ENCODE measurements at regions not wholly inside any gene's neighbourhood (a gene's known extent, or its start where the extent isn't known, plus 50 kb on each side); places are given as distances from the start of the nearest gene placed in this dataset.

DNA sequence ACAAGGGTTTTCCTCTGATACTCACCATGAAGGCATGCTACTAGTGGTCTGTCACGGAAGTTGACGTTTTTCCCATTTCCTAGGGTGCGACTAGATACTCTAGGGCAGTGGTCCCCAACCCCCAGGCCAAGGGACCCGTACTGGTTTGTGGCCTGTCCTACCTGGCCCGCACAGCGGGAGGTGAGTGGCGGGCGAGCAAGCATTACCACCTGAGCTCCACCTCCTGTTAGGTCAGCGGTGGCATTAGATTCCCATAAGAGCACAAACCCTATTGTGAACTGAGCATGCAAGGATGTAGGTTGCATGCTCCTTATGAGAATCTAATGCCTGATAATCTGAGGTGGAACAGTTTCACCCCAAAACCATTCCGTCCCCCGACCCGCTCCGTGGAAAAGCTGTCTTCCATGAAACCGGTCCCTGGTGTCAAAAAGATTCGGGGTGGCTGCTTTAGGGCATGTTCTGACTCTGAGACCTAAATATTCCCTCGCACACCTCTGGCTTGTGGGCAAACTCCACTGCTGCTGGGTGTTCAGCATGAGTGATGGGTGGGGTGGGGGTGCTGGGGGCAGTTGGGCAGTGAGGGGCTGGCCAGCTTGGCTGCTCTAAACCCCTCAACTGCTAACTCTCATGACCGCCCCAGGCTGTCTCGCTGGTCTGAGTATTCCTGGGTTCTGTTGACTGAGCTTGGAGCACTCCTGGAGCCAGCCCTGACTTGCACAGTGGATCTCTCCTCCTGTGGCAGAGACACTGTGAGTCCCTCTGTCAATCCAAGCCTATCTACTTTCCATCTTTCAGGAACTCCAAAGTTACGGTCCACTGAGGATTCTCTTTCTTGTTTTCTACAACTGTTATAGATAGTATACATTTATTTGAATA is 78.3 kb upstream of the NEK6 start:
- no peak for DNase-seq

DNA sequence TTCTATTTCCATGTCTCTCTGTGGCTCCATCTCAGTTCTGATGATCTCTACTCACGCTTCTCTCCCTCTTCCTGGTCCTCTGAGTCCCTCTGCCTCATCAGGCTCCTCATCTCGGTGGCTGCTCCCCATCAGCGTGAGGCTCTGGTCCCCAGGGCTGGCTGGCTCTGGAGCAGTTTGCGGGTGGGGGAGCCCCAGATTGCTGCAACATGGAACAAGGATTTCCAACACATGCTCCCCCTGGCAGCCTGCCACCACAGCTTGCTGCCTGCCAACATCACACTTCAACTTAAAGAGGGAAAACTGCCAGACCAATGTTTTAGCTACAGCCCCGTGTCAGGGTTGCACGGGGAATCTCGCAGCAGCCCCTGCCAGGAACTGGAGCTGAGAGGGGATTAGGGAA is 77.2 kb upstream of the NEK6 start:
- DNase-seq = peak; percentile 66

DNA sequence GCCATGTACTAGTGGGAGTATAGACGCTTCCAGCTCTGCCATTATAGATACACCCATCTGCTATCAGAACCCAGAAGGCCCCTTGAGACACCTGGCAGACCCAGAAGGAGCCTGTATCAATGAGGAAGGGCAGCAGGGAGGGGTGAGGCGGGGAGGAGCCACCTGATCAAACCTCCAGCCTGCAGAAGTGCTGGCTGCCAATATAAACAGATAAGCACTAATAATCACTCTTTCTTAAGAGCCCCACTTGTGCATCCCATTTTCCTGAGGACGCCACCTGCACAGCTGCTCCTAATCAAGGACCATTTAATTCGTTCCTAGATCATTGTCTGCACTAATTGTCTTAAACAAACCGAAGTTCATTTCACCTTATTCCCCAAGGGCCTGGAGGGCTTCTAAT is 75.0 kb upstream of the NEK6 start:
- DNase-seq = no peak

DNA sequence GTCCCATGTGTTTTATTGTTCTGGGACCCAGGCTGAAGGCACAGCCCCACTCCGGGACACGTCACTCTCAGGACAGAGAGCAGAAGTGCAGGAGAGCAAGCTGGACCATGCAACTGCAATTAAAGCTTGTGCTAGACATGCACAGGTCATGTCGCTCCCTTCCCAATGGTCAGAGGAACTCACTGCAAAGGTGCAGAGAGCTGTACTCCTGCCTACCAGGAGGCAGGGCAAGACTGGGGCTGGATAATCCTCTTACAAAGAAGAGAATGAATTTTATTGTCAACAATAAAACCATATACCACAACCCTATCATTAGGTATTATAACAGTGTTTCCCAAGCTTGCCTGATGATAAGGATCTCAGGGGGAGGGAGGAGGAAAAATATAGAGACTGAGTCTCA is 74.0 kb upstream of the NEK6 start:
- DNase-seq = no peak

DNA sequence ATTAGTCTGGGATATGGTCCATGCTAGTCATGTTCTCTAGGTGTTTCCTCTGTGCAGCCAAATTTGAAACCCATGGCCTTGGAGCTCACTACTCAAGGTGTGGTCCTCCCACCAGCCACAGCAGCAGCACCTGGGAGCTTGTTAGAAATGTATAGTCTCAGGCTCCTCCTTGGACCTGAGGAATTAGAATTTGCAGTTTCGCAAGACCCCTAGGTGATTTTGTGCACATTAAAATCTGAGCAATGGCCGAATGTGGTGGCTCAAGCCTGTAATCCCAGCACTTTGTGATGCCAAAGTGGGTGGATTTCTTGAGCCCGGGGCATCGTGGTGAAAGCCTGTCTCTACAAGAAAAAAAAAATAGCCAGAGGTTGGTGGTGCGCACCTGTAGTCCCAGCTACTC is 72.3 kb upstream of the NEK6 start:
- DNase-seq = no peak

DNA sequence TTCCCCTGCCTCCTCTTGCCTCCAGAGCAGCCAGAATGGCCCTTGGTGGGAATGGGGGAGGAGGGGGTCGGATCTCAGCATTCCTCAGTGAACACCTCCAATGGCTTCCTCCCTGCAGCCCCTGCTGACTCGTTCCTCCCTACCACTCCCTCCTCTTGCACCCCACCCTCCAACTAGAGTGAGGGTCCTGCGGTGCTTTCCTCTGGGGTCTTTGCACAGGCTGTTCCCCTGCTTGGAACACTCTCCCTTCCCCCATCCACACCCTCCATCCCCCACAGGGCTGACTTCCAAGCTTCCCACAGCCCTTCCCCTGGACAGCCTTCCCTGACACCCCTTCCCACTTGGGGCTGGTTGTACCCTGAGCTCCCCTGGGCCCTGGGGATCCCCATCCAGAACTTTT is 70.4 kb upstream of the NEK6 start:
- no peak for DNase-seq

DNA sequence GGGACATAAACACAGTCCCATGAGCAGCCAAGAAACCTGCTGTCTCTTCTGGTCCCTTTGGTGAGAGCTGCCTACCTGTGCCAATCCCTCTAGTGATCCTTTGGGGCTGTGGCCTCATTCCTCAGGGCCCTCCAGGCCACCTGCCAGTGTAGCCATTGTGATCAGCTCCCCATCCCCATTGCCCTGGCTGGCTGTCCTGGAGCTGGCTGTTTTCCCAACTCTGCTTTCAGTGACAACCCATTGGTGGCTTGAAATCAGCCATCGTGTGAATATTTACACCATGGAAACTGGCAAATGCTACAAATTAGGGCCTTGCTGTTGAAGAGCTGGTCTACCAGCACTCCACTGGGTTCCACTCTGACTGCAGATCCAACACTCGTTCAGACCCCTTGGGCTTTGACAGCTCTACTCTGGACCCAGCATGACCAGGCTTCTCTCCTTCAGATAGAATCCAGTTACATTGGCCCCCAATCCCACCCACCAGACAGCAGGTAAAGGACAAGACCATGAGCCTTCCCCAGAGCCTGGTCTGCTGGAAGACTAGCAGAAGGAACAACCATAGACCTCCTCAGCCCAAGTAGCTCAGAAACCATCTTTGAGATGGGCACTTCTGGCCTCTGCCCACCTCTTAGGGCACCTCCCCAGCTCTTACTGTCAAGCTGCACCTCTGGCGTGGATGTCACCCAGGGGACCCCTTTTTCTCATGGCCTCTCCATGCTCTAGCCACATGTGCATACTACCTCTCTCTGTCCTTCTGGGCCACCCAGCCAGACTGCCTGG is 69.2 kb upstream of the NEK6 start:
- DNase-seq = no peak

DNA sequence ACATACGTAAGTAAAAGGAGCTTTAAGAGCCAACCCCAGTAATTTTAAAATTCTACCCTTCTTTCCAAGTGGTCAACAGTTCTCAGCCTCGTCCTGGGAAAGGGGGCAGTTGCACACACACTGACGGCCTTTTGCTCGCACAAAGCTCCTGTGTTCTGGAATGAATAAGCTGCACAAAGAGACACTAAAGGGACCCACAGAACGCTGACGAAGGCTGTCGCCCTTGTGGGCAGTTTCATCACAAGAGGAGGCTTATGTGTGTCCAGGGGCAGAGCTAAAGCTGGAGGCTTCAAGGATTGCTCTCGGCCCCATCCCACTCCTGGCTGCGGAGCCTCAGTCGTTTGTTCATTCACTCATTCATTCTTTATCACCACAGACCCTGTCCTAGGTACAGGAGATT is 67.0 kb upstream of the NEK6 start:
- DNase-seq = no peak

DNA sequence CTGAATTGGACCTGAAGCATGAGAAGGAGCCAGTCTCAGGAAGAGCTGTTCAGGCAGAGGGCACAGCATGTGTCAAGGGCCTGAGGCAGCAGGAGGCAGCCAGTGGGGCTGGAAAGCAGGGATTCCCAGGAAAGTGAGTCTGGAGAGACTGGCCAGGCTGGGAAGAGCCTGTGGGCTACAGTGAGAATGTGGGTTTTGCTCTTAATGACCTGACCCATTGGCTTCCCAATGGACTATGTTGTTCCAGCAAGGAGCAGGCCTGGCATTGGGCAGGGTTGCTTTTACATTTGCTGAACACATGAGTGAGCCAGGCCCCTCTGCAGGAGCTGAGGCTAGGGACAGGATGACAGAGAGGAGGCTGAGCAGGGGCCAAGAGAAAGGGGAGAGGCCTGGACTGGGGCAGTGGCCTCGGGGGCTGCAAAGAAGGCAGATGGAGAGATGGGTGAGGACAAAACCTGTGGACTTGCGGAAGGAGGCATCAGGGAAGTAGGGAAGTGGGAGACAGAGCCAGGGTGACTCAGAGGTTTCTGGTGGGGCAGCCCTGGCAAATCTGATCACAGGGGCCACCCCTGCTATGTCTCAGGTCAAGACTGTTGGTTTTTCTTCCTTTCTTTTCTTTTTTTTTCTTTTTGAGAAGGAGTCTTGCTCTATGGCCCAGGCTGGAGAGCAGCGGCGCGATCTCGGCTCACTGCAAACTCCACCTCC is 65.9 kb upstream of the NEK6 start:
- no peak for DNase-seq

DNA sequence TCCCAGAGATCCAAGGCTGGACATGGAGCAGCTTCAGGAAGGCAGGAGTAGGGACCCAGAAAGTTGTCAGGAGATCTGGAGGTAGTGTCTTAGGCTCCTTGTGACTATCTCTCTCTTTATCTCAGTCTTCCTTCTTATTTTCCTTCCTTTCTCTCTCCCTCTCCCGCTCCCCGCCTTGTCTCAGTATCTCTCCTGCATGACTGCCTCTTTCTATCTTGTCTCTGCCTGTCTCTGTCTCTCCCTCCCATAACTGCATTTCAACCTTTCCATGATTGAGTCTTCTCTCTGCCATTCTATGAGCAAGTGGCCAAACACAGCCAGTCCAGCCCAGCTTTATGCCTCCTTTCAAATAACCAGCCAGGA is 61.0 kb upstream of the NEK6 start:
- DNase-seq = no peak

DNA sequence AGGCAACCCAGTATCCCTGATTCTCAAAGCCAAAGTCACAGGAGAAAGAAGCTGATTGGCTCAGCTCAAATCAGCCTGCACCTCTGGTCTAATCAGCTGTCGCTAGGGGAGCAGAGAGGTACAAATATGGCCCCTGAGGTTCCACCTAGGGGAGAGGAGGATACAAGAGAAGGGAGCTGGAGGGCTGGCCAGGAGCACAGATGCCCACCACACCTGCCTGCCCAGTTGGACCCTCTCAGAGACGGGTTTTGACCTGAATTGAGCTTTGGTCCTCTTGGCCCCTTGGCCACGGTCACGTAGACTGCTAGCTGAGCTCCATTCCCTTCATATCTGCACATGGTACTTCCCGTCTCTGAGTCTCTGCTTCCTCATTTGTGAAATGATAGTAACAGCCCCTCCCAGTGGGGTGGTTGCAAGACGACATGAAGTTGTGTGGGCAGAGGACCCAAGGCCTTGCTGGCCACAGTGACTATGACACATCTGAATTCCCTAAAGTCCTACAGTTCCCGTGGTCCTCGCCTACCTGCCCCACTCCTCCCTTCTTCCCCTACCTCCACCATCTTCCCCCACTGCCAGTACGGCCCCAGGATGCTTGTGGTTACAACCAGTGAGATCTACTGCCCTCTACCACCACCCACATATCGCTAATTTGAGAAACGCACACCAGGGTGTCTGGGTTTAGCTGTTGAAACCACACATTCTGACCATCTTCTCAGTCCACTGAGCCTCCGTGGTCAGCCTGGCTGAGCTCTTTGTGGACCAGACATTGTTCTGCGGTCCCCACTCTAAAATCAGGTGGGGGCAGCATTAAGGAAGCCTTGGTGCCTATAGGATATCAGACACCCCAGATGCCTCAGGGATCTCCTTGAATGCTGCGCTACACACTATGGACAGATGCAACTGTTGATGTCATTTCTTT is 60.3 kb upstream of the NEK6 start:
- DNase-seq = no peak

DNA sequence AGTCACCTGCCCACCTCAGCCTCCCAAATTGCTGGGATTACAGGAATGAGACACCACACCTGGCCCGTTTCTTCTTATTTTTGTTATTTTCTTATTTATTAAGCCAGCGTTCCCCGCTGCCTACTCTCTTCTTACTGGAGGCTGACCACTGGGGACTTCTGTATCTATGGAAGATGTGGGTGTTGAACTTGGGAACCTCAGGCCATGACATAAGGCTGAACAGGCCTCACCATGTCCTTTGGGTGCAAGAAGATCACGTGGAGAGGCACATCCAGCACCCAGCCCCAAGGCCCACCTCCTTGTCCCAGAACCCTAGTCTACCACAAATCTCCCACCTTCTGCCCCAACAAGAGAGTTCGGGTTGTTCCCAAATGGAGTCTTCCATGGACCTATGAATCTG is 59.4 kb upstream of the NEK6 start:
- no peak for DNase-seq

DNA sequence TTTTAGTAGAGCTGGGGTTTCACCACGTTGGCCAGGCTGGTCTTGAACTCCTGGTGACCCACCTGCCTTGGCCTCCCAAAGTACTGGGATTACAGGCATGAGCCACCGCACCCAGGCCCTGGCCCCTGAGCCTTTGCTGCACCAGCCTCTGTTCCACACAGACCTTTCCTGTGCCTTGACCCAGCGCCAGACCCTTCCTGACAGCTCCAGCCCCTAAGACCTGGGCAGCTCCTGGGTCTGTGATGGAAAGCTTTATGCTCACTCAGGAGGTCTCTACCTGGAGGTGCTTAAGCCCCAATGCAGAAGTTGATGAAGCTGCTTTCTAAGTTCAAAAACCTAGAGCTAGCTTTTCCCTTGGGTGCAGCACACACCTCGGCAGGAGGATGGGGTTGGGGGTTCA is 58.8 kb upstream of the NEK6 start:
- no peak for DNase-seq

DNA sequence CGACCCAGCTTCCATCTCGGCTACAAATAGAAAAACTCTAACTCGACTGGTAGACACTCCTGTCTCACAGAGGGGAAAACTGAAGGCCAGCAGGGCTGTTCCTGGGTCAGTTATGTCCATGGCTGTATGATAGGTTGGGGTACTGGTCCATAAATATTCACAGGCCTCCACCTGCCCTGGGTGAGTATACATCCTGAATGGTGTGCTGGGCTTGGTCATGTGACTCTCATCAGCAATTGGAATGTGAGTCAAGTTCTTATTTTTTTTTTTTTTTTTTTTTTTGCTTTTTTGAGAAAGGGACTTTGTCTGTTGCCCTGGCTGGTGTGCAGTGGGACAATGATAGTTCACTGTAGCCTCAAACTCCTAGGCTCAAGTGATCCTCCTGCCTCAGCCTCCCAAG is 58.3 kb upstream of the NEK6 start:
- DNase-seq = no peak

DNA sequence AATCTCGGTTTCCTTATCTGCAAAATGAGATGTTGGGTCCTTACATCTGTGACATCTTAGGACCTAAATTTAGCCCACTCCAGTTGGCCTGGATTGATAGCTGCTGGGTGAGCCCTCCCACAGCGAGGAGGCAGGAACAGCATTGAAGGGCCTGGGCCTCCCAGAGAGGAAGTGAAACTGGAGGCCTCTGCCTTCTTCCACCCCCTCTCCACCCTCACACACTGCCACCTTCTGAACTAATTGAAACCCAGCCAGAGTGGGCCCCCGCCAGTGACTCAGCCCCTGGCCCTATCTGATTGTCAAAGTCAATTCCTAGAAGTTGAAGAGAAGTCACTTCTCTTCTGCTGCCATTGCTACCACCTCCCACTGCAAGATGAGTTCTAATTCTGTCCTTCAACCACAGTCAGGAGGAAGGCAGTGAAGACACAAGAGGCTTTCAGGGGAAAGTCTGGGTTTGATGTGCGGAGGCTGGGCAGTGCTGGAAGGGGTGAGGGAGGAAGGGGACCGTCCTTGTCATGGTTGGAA is 55.2 kb upstream of the NEK6 start:
- peak; percentile 8 for DNase-seq

DNA sequence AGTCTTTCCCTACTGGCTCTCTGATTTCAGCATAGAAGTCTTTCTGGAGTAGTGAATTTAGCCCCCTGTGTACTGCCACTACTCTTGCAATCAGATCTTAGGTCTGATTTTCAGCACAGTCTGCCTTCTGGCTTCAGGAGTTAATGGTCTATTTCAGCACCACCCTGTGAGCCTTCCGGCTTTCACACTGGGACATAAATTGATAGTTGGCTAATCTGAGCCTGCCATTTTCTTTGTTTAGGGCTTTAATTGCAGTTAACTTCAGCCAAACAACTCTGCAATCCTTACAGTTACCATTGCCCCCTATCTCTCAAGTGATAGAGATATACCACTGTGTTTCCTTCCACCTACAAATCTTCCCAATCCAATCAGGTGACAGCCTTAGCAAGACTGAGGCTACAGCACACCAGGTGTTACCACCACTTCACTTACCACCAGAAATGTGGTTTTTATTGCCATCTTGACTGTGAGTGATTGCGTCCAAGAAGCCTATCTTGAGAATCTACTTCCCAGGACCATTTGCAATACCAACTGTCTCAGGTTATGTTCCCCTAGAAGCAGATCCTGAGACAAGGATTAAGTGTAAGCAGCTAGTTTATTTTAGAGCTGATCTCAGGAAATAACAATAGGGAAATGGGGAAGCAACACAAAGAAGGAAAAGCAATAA is 51.9 kb upstream of the NEK6 start:
- DNase-seq = no peak

DNA sequence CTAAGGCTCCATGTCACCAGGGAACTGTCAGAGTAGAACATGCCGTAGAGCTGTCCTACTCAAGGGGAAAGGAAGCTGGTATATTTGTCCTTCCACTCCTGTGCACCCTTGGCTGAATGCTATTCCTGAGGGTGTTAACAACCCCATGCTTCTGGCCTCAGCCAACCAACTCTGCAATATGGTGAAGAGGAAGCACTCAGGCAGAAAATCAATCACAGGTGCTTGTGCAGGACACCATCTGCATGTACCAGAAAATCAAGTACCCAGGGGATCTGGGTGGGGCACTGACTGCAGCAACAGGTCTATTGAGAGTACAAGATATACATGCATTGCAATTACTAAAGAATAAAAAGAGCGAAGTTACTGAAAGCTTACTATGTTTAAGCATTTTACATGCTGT is 51.4 kb upstream of the NEK6 start:
- DNase-seq = no peak

All from fibroblast of skin of abdomen (primary cell).